Neural cell (in vitro differentiated cells): ENCODE measurements at regions not wholly inside any gene's neighbourhood (a gene's known extent, or its start where the extent isn't known, plus 50 kb on each side); places are given as distances from the start of the nearest gene placed in this dataset.

Source experiments
- H2AFZ ChIP-seq: fragments of 200-600, 300-800 bp; sonication (generic), shearing (Covaris generic); 2 replicates; pipeline ENCODE4 v1.6.0; 2014; ENCODE audit warnings: low read depth, mild to moderate bottlenecking, antibody characterized with exemption, low read length, moderate library complexity
- H3F3A ChIP-seq: fragments of 200-600 bp; shearing (Covaris generic); 2 replicates; pipeline ENCODE4 v1.6.1; 2016; ENCODE audit warnings: mild to moderate bottlenecking, moderate library complexity, mixed read lengths, antibody characterized with exemption, low read length; ENCODE audit not compliant: insufficient read depth, poor library complexity, severe bottlenecking
- H3K27ac ChIP-seq: fragments of 200-600, 300-800 bp; sonication (generic), shearing (Covaris generic); 2 replicates; pipeline ENCODE4 v1.5.1; 2014; ENCODE audit warnings: mild to moderate bottlenecking, low read length, moderate library complexity
- H3K27me3 ChIP-seq: fragments of 300-800, 200-600 bp; sonication (generic), shearing (Covaris generic); 2 replicates; pipeline ENCODE4 v1.6.0; 2014; ENCODE audit warnings: mild to moderate bottlenecking, low read depth, low read length, moderate library complexity; ENCODE audit not compliant: insufficient read depth
- H3K36me3 ChIP-seq: fragments of 300-800, 200-600 bp; sonication (generic), shearing (Covaris generic); 2 replicates; pipeline ENCODE4 v1.5.1; 2014; ENCODE audit warnings: mild to moderate bottlenecking, antibody characterized with exemption, low read length, moderate library complexity; ENCODE audit not compliant: insufficient read depth
- H3K4me2 ChIP-seq: fragments of 300-800, 200-600 bp; sonication (generic), shearing (Covaris generic); 2 replicates; pipeline ENCODE4 v1.6.0; 2014; ENCODE audit warnings: mild to moderate bottlenecking, low read length
- H3K4me3 ChIP-seq: fragments of 300-800, 200-600 bp; sonication (generic), shearing (Covaris generic); 2 replicates; pipeline ENCODE4 v1.5.1; 2014; ENCODE audit warnings: mild to moderate bottlenecking, low read length, moderate library complexity
- H3K79me2 ChIP-seq: fragments of 200-600 bp; shearing (Covaris generic); replicated peaks from 2 replicates; pipeline ENCODE4 v1.6.0; 2014; ENCODE audit warnings: mild to moderate bottlenecking, low read length, moderate library complexity; ENCODE audit not compliant: insufficient read depth
- H3K9ac ChIP-seq: fragments of 300-800, 200-600 bp; sonication (generic), shearing (Covaris generic); 2 replicates; pipeline ENCODE4 v1.6.1; 2016; ENCODE audit warnings: mild to moderate bottlenecking, low read length, mixed read lengths
- H3K9me2 ChIP-seq: fragments of 200-600 bp; shearing (Covaris generic); 2 replicates; pipeline ENCODE4 v1.6.1; 2016; ENCODE audit warnings: mild to moderate bottlenecking, low read length, mixed read lengths; ENCODE audit not compliant: insufficient read depth
- H3K9me3 ChIP-seq: fragments of 200-600, 300-800 bp; sonication (generic), shearing (Covaris generic); 2 replicates; pipeline ENCODE4 v1.6.1; 2016; ENCODE audit warnings: mild to moderate bottlenecking, mixed run types, low read length, moderate library complexity, mixed read lengths
- H4K20me1 ChIP-seq: fragments of 200-600 bp; shearing (Covaris generic); 2 replicates; pipeline ENCODE4 v1.6.1; 2016; ENCODE audit warnings: mild to moderate bottlenecking, mixed run types; ENCODE audit not compliant: insufficient read depth
- CTCF ChIP-seq: fragments of 450-650 bp; IDR thresholded peaks from 2 replicates; pipeline ENCODE4 v1.5.1; 2014; ENCODE audit warnings: antibody characterized with exemption, mild to moderate bottlenecking, moderate library complexity; ENCODE audit not compliant: poor library complexity, severe bottlenecking
- EP300 ChIP-seq: fragments of 450-650 bp; conservative IDR thresholded peaks from 2 replicates; pipeline ENCODE4 v1.6.1; 2014; ENCODE audit warnings: antibody characterized with exemption, mild to moderate bottlenecking, moderate library complexity; ENCODE audit not compliant: poor library complexity, severe bottlenecking
- EZH2 ChIP-seq: fragments of 200-600, 300-800 bp; shearing (Covaris generic), sonication (generic); IDR thresholded peaks from 2 replicates; pipeline ENCODE4 v1.6.1; 2014; ENCODE audit warnings: antibody characterized with exemption, low read length, borderline replicate concordance, mild to moderate bottlenecking; ENCODE audit not compliant: insufficient read depth, poor library complexity, severe bottlenecking
- MXI1 ChIP-seq: fragments of 450-650 bp; conservative IDR thresholded peaks from 2 replicates; pipeline ENCODE4 v1.6.1; 2014; ENCODE audit warnings: antibody characterized with exemption, mild to moderate bottlenecking; ENCODE audit not compliant: poor library complexity, severe bottlenecking
- POLR2AphosphoS5 ChIP-seq: IDR thresholded peaks from 2 replicates; pipeline ENCODE4 v1.6.1; 2012
- RAD21 ChIP-seq: fragments of 450-650 bp; conservative IDR thresholded peaks from 2 replicates; pipeline ENCODE4 v1.6.1; 2014; ENCODE audit warnings: antibody characterized with exemption, mild to moderate bottlenecking, moderate library complexity
- REST ChIP-seq: IDR thresholded peaks from 2 replicates; pipeline ENCODE4 v1.6.1; 2012; ENCODE audit warnings: borderline replicate concordance
- SMC3 ChIP-seq: fragments of 450-650 bp; conservative IDR thresholded peaks from 2 replicates; pipeline ENCODE4 v1.6.1; 2014; ENCODE audit warnings: antibody characterized with exemption, mild to moderate bottlenecking, moderate library complexity; ENCODE audit not compliant: poor library complexity
- TAF1 ChIP-seq: IDR thresholded peaks from 2 replicates; pipeline ENCODE4 v1.6.1; 2012; ENCODE audit warnings: low read depth

- no peak overlapping the region for H3K4me2 ChIP-seq
- no peaks in the 10 kb centered on the region for H3K9me3 ChIP-seq
- H3K79me2 ChIP-seq: no peaks in the 10 kb centered on the region
- H3K36me3 ChIP-seq: no peaks in the 10 kb centered on the region
- H4K20me1 ChIP-seq: no peaks in the 10 kb centered on the region
- H2AFZ ChIP-seq: no peak overlapping the region
- H3K27me3 ChIP-seq: no peaks in the 10 kb centered on the region
- H3K9ac ChIP-seq: no peak overlapping the region
- no peaks in the 10 kb centered on the region for H3F3A ChIP-seq
- H3K27ac ChIP-seq: no peak overlapping the region
- TF ChIP-seq CTCF: no peak
- TF ChIP-seq POLR2AphosphoS5: no peak
- H3K4me3 ChIP-seq: no peak overlapping the region
- no peaks in the 10 kb centered on the region for H3K9me2 ChIP-seq
Observed at GRCh38 chr13:74203576-74203975, 69.4 kb upstream of the KLF12 start.

- H3K4me3 ChIP-seq: no peak overlapping the region
- no peak overlapping the region for H3K9ac ChIP-seq
- H3F3A ChIP-seq: no peaks in the 10 kb centered on the region
- H3K9me3 ChIP-seq: no peaks in the 10 kb centered on the region
- H3K9me2 ChIP-seq: no peaks in the 10 kb centered on the region
- H3K27ac ChIP-seq: no peak overlapping the region
- H3K79me2 ChIP-seq: no peaks in the 10 kb centered on the region
- H4K20me1 ChIP-seq: no peaks in the 10 kb centered on the region
- H3K27me3 ChIP-seq: no peaks in the 10 kb centered on the region
- no peak for TF ChIP-seq TAF1
- TF ChIP-seq CTCF: no peak
- TF ChIP-seq SMC3: no peak
- no peak for TF ChIP-seq POLR2AphosphoS5
- TF ChIP-seq EP300: no peak
- no peak for TF ChIP-seq EZH2
- no peak for TF ChIP-seq MXI1
- no peak for TF ChIP-seq RAD21
- TF ChIP-seq REST: no peak
- no peak overlapping the region for H3K4me2 ChIP-seq
- no peaks in the 10 kb centered on the region for H3K36me3 ChIP-seq
- H2AFZ ChIP-seq: no peak overlapping the region
Observed at GRCh38 chr13:74202129-74202813, 68.1 kb upstream of the KLF12 start.
